Inflammatory macrophage (primary cell): ENCODE measurements at regions not wholly inside any gene's neighbourhood (a gene's known extent, or its start where the extent isn't known, plus 50 kb on each side); places are given as distances from the start of the nearest gene placed in this dataset.
"Not testable (repeated sequence)": the region's sequence is repeated elsewhere in the genome, so short reads cannot be mapped to it uniquely, and the experiment has no call there.

Source experiments
- DNase-seq, 2 donors: peaks; one replicate each; pipeline ENCODE4 v3.0.0-alpha.2; 2020 to 2022

GRCh38 chr2:54031288-54031687 lies 60.5 kb upstream of the PSME4 start:
- not testable (repeated sequence) for DNase-seq

GRCh38 chr2:54030806-54031205 lies 60.0 kb upstream of the PSME4 start:
- DNase-seq = peak; percentile 33 to 37

- DNase-seq = no peak
These were observed 59.6 kb upstream of the PSME4 start for GRCh38 chr2:54030396-54030741.

- DNase-seq = no peak
These were observed 59.1 kb upstream of the PSME4 start for GRCh38 chr2:54029721-54030395.

GRCh38 chr2:54025463-54026075 lies 54.8 kb upstream of the PSME4 start:
- not testable (repeated sequence) for DNase-seq

GRCh38 chr2:54024576-54024975 lies 53.8 kb upstream of the PSME4 start:
- no peak for DNase-seq

- no peak for DNase-seq
These were observed 50.9 kb upstream of the PSME4 start for GRCh38 chr2:54021702-54022101.

GRCh38 chr2:54020793-54021414 lies 50.1 kb upstream of the PSME4 start:
- DNase-seq = no peak
